HG03558 (cell line): ENCODE measurements at regions not wholly inside any gene's neighbourhood (a gene's known extent, or its start where the extent isn't known, plus 50 kb on each side); places are given as distances from the start of the nearest gene placed in this dataset.

Source experiments
- ATAC-seq: cut with Tn5 transposase; IDR thresholded peaks from one replicate; pipeline ENCODE4 v1.9.1; 2021; ENCODE audit warnings: moderate number of reproducible peaks; ENCODE audit not compliant: unreplicated experiment; ENCODE audit errors: extremely low read depth

DNA sequence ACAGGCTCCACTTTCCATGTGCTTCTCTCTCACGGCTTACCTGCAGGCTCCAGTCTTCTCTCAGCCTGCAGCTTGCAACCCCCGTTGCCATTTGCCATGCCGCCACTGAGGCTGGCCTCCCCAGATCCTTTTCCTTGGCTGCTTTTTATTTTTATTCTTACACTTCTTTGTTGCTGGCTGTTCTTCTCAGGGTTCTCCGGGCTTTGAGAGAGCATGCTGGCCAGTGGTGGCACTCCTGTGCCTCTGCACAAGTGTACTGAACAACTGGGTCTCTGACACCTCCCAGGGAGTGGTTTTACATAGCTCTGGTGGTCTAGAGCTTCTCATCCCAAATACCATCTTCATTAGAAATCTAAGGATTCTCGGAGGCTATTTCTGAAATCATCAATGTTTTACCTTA lies 241.7 kb upstream of the MTNR1B start:
- ATAC-seq, result no peak

GRCh38 chr11:92728628-92729027 lies 240.8 kb upstream of the MTNR1B start:
- no peak for ATAC-seq

DNA sequence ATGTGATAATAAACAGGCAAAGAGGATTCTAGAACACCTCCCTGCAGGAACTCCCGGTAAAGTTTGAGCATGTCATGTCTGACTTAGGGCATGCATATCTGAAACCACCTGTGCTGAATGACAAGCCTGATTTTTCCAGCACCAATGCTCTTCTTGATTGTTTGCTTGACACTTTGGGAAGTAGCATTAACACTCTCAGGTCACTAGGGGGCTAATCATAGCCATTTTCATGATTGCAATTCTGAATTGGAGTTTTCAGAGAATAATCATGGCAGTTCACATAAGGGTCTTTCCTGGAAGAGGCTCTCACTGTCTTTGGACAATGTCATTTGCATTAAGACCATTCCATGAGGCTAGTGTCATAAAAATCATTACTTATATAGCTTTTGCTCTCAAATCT lies 234.4 kb upstream of the MTNR1B start:
- ATAC-seq, result no peak

DNA sequence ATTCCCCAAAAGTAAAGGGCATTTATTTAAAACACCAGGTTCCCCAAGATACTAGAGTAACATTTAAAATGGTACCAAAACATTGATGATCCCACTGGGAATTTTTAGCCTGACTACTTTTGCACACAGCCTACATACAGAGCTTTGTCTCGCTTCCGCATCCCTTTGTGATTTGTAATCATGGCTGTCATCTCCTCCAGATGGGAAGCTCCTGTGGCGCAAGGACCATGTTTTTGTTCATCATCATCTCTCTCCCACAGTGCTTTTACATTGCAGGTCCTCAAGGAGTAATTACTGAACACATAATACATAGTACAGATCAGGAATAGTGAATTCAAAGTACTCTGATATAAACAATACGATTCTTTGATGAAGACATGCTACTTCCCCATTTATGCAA lies 231.2 kb upstream of the MTNR1B start:
- ATAC-seq, result no peak

DNA sequence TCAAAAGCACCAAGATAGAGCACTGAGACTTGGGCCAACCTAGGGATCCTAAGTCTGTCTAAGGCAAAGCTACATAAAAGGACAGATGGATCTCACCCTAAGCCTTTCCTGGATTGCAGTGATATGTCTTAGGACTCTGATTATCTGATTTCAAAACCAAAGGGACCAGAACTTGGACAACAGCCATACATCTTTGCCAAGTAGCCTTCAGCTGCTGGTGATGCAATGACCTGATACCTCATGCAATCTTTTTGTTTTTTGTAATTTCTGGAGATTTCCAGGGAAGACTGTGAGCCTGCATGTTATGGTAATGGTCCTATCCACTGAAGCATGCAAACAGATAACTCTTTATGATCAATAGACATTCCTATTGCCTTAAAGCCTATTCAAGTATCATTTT lies 230.4 kb upstream of the MTNR1B start:
- ATAC-seq, result no peak

DNA sequence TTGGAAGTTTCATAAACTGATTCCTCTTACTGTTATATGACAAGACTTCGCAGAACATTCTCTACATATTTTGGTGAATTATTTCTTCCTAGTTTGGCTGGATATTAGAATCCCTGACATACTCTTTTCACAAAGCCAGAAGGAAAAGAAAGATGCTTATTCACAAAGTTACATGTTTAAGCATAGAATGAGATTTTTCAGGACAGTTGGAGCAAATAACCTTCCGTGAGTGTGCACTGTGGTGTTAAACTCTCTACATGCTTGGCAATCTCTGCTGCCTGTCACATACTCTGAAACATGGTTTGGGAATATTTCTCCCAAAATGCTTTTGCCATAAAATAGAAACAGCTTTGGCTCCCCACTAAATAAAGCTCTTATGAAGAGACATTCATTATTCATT lies 230.0 kb upstream of the MTNR1B start:
- ATAC-seq, result no peak

DNA sequence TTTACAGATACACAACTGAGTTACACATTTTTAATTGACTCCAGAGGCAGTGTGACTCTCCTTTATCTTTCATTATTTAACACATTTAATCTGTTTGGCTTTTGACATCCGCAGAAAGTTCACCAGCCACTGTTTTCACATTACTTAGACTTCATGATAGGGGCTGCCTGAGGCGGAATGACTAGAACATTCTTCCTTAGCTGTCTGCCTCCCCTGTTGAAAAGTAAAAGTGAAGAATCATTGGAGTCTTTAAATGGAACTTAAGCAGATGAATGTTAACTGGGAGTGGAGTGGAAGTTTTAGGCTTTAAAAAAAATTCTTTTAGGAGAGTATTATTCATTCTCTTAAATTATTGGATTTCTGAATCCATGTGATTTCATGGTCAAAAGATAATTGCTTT lies 229.2 kb upstream of the MTNR1B start:
- ATAC-seq, result no peak

GRCh38 chr11:92744929-92745585 lies 224.4 kb upstream of the MTNR1B start:
- ATAC-seq, result no peak

- no peak for ATAC-seq
Measured at GRCh38 chr11:92750794-92751193, 218.7 kb upstream of the MTNR1B start.

DNA sequence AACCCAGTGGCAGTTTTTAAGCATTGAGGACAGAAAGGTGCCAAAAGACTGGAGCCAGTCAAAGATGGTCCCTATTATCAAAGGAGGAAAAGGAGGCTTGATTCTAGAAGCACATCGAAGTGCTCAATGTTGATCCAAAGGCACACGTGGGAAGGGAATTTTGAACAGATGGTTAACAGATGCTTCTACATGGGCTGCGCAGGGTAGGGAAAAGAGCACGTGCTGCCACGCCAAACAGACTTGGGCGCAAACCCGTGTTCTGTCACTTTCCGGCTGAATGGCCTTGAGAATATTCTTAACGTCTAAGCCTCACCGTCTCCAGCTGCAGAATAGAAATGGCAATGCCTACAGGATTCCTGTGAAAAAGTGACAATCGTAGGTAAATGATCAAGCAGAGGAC lies 217.9 kb upstream of the MTNR1B start:
- no peak for ATAC-seq

DNA sequence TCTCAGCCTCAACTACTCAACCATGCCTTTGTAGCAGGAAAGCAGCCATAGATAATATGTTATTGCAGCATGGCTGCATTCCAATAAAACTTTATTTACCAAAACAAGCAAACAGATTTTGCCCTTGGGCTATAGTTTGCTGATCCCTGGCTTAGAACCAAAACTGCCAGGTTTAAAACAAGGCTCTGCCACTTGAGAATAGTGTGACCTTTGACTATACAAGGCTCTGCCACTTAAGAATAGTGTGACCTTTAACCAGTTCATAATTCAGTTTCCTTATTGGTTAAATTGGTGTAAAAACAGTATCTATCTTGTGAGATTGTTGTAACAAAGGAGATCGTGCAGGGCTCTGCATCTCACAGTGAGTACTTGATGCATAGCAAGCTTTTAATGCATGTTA lies 217.3 kb upstream of the MTNR1B start:
- no peak for ATAC-seq

GRCh38 chr11:92753161-92753560 lies 216.3 kb upstream of the MTNR1B start:
- ATAC-seq, result no peak

DNA sequence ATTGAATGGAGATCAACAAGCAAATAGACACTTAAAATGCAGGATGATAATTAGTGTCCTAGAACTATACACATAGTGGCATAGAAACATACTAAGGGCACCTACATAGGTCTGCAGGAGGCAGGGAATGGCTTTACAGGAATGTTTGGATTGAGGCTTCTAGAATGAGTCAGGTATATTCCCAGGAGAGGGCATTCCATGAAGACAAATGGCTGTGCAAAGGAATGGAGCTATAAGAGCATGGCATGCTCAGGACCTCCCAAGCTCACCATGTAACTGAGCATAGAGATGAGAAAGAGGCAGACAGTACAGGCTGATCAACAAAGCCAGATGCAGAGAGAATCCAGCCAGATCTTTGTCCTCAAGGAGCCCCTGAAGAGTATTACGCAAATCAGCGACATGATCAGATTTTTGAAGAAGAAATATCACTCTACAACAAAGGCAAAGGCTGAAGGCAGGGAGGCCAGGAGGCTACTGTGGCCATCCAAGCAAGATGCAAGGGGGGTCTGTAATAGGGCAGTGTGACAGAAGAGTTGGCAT lies 211.1 kb upstream of the MTNR1B start:
- no peak for ATAC-seq

DNA sequence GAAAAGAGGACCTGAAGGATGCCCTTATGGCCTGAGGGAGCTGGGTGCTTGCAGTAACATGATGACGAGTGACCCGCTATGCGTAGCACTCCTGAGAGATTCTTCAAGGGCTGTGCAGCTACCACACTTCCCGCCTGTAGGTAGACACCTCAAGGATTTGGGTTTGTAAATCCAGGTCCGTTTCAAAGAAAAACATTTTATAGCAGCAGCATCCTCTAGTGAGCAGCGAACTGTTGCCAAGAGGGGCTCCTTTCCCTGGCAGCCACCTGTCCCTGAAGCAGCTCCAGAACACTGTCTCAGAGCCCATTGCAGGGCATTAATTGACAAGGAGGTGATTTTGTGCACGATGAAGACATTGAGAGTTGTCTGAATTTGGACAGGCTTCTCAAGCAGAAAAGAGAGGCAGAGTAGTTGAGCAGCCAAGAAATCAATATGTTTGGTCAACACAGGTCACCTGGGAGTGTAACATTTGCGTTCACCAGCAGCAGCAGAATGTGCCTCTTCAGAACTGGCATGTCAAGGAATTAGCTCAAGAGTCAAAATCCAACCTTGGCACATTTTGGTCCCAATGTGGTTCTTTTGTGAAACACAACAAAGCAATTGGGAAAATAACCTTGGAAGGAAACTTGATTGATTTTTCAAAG lies 209.8 kb upstream of the MTNR1B start:
- no peak for ATAC-seq

- ATAC-seq, result no peak
Measured at GRCh38 chr11:92762121-92762540, 207.3 kb upstream of the MTNR1B start.

DNA sequence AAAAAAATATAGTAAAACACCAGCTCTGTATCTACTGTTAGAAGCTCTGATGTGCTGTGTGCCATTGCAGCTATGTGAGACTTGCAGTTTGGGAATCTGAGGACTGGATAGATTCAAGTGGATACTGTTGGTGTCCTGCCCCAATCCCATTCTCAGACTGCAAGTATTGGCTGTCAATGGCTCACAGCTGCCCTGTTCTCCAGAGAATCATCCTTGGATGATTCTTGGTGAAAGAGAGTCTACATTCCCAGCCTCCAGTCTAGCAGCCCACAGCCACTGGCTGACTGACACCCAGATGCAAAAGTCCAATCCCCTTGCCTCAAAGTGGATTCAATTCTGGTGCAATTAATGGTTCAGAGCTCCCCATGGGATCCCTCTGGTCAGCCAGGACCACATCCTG lies 206.1 kb upstream of the MTNR1B start:
- no peak for ATAC-seq

GRCh38 chr11:92764128-92764527 lies 205.3 kb upstream of the MTNR1B start:
- ATAC-seq, result no peak

GRCh38 chr11:92765082-92765840 lies 204.2 kb upstream of the MTNR1B start:
- no peak for ATAC-seq

- no peak for ATAC-seq
Measured at GRCh38 chr11:92765965-92766371, 203.5 kb upstream of the MTNR1B start.

DNA sequence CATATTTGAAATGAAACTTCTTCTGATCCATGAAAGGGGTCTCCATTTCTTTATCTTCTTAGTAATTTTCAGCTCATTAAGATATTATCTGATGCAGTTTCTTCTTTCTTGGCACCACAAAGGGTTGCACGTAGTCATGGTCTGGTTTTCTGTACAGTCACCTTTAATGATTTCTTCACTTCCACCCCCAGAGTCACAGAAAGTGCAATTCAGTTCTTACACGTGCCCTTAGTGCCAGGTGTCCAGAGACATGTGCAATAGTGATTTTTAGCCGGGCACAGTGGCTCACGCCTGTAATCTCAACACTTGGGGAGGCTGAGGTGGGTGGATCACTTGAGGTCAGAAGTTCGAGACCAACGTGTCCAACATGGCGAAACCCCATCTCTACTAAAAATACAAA lies 202.8 kb upstream of the MTNR1B start:
- ATAC-seq, result no peak

DNA sequence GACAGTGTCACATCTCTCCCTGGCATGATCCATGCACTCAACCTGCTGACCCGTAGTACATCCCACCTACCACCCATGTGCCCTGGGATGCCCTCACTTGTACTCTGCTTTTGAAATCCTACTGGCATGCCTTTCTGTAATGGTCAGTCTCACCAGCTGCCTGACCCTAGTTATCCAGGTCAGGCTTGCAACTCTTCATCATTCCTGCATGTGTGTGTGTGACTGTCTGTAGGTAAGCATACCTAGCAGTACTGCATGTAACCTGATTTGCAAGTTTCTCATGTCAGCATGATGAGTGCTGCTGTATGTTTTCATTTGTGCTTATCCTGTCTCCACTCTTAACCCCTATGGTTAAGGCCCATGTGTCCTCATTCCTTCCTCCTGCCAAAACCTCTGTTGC lies 202.0 kb upstream of the MTNR1B start:
- no peak for ATAC-seq
